Fibroblast of skin of back (primary cell): ENCODE measurements at regions not wholly inside any gene's neighbourhood (a gene's known extent, or its start where the extent isn't known, plus 50 kb on each side); places are given as distances from the start of the nearest gene placed in this dataset.
"Not testable (repeated sequence)": the region's sequence is repeated elsewhere in the genome, so short reads cannot be mapped to it uniquely, and the experiment has no call there.

ENCODE experiments used
- DNase-seq: peaks from one replicate; pipeline ENCODE4 v3.0.0-alpha.2; 2013

DNA sequence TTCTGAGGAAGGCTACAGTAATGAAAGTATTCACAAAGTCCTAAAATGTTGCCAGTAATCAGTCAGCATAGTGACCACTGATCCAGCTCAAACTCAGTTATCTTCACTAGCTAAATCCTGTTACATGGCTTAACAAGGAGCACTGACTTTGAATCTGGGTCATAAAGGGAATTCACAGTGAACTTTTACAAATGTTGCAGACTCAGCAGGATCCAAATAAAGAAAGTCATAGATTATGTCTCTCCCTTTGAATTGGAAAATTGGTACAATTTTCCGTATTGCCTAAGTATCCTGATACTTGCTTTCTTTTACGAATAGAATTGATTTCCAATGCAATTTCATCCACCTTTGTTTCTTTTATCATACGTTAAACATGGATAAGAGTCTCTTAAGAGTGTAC is 431.5 kb upstream of the CNTN6 start:
- no peak for DNase-seq

DNA sequence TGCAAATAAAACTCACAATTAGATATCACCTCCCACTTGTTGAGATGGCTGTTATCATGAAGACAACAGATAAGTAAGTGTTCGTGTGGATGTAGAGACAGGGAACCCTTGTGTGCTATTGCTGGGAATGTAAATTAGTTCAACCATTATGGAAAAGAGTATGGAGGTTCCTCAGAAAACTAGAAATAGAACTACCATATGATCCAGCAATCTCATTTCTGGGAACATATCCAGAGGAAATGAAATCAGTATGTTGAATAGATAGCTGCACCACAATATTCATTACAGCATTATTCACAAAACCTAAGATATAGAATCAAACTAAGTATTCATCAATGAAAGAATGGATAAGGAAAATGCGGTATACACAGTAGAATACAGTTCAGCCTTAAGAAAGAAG is 418.7 kb upstream of the CNTN6 start:
- DNase-seq = no peak

DNA sequence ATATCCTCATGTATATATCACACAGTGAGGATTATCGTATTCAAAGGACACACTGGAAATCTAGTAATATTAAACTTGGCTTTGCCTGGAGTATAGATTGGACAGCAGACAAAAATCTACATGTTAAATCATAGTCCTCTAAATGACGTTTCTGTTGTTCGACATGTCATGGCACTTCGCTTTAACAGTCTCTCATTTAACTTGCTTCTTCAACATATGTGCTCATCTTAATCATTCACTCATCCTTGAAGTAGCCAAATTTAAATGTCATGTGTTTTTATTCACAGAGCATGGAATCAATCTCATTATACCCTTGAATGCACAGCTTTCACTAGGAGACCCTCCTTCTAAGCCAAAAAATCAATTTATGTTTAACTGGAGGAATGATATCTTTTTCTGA is 417.0 kb upstream of the CNTN6 start:
- DNase-seq = no peak

DNA sequence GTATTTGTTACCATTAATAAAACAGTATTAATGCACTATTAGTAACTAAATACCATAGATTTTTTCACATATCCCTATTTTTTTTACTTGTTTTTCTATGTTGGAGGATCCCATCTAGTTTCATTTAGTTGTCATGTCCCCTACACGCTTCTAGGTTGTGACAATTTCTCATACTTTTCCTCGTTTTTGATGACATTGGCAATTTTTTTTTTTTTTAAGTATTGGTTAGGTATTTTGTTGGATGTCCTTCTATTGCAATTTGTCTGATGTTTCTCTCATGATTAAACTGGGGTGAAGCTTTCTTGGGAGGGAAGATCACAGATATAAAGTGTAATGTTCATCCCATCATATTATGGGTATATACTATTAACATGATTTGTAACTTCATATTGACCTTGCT is 409.1 kb upstream of the CNTN6 start:
- no peak for DNase-seq

DNA sequence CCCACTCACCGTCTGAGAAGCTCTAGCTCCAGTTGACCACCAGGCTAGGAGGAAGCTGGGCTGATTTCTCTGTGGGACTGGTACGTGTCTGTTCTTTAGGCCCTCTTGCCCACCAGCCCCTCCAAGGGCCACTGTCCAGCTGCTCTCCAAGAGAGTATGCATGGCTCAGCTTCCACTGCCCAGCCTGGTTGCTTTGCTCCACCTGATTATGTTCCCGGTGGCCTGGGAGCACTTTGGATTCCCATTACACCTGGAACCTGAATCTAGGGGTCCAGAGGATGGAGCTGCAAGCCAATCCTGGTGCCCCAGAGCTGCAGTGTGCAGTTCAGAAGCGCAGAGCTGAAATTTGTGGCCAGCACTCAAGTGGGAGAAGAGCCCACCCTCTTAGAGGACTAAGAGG is 402.1 kb upstream of the CNTN6 start:
- DNase-seq = no peak

DNA sequence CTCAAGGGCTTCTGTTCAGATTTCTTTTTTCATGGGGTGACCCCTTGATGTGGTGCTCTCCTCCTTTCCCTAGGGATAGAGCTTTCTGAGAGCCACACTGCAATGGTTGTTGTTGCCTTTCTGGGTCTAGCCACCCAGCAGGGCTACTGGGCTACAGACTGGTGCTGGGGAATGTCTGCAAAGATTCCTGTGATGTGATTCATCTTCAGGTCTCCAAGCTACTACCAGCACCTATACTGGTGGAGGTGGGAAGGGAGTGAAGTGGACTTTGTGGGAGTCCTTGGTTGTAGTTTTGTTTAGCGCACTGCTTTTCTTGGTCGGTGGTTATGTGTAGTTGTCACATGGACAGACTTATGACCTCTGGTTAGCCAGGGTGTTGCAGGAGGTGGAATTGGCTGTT is 392.3 kb upstream of the CNTN6 start:
- DNase-seq = no peak

DNA sequence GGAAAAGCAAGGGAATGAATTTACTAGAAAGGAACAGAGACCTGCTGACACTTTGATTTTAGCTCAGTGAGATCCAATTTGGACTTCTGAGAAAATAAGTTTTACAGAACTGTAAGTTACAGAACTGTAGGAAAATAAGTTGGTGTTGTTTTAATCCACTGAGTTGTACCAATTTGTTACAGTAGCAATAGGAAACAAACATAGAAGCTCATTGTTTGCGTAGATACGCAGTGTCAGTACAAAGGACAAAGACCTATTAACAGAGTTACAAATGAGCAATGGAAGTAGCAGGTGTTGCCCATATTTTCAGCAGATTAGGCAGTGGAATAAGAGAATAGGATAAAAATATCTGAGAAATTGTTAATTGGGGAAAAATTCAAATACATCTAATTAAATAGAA is 385.8 kb upstream of the CNTN6 start:
- no peak for DNase-seq

DNA sequence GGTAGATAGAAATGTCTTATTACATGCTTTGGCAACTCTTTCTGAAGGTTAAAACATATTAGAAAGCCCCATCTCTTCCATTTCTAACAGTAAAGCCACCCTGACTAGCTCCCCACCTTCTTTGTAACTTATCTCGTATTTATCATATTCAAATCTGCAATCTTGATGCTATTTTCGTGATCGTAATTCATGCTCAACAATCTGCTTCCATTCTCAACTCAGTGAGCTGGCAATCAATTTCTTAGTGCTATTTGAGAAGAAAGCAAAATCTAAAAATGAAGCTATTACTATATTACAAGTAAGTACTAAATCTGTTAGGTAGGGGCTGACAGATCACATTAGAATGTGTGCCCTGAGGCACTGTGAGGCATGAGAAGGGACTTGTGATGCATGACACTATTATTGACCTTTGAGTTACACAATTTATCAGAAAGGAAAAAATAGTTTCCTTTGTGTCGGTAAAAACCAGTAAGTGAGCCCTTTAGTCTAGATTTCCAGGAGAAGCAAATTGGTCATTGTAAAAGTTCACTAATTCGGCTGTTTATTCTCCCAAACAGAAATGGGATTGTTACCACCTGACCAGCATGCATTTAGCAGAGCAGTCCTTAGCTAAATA is 379.7 kb upstream of the CNTN6 start:
- peak; percentile 48 for DNase-seq

DNA sequence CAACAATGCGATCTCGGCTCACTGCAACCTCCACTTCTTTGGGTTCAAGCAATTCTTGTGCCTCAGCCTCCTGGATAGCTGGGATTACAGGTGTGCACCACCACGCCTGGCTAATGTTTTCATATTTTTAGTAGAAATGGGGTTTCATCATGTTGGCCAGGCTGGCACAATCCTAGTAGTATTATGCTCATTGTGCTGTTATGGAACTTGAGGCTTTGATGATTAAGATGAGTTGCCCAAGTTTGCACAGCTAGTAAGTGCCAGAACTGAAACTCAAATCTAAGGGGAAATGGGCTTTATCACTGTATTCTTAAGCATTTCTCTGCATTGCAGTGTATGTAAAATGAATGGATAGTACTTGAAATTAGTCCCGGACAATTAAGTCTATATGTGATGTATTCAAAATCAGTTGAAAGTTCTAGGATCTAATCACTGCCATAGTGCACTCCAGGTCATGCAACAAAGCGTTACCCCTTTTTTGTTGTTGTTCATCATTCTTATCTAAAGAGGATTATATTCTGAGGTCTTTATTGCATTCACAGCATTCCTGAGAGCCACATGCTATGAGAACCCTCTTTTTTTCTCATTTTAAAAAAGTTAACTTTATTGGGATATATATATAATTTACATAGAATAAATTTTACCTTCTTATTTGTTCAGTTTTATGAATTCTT is 378.7 kb upstream of the CNTN6 start:
- peak; percentile 39 for DNase-seq

DNA sequence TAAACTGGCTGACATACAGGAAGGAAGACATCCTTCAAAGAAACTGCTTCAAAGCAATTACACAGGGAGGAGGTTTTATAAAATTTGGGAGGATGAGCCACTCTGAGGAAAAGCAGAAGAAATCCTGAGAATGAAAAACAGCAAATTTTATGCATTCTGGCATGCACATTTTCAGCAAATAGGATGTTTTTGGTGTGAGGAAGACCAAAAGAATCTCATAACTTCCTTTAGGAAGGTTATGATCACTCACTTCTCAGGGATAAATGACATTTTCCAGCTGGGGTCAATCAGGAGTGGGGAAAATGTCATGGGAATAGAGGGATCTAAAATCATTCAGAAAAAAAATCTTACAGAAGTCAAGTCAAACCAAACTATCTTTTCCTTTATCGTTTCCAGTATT is 371.7 kb upstream of the CNTN6 start:
- peak; percentile 72 for DNase-seq

DNA sequence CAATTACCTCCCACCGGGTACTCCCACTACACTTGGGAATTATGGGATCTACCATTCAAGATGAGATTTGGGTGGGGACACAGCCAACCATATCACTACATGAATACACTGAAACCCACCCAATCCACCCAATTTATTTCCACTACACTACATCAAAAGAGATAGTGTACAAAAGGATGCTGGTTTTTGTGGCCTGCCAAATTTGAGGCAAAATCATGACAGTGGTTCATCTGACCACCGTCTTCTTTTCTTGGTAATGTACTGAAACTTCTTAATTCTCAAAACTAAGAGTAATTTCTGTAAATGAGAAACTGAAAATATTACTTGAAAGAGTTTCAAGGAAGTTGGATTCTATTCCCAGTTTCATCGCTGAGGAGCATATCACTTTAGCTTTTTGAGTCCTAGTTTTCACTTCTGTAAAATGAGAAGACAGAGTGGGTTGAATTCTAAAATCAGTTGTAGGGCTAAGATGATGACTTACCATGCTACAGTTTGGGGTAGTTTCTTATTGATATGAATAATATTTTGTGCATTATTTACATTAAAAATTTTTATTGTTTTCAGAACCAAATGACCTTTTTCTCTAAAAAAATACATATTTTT is 360.4 kb upstream of the CNTN6 start:
- DNase-seq = no peak

DNA sequence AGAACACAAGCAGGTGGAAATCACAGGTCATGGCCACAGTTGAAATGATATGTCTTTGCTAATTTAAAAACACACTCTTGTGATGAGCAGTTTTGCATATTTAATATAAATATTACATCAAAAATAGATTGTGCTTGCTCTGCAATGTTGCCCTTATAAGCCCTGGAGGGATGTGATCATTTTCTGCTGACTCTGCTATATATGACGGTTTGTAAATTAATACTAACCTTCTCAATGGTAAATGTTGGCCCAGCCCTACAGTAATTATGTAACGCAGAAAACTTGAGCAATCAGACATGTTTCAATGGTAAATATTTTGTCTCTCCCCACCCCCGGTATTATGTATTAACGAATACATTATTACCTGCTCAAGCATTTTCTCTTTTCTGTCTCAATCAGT is 359.5 kb upstream of the CNTN6 start:
- DNase-seq = no peak

DNA sequence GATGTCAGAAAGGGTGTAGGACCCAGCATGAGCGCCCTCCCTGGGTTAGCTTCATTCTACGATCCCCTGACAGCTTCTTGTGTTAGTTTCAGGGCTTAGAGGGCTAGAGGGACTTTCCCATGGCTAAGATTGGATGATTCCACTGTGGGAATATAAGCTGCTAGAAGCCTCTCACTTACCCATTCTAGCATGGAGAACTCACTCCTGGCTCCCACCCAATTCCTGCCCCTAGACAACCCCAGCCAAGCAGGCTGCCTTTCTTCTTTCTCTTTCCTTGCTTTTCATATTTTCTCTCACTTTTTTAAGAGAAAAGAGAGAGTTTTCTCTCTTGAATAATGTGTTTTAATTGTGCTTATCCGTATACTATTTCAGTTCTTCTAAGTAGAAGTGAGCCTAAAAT is 335.1 kb upstream of the CNTN6 start:
- no peak for DNase-seq

DNA sequence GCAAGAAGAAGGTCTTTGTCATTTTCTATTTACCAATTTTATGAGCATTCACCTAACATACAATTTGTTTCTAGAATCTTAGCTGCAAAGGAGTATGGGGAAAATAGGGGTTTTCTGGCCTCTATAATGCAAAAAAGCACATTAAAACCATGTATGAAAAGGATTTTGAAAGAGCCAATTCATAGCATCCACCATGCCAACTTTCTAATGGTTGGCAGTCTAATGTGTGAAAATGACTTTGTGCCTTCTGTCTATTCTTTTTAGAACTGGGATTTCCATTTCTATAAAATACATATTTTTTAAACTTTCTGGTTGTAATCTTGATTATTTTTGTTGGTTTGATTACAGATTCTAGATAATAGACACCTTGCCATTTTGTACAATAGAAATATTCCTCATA is 333.7 kb upstream of the CNTN6 start:
- DNase-seq = no peak

DNA sequence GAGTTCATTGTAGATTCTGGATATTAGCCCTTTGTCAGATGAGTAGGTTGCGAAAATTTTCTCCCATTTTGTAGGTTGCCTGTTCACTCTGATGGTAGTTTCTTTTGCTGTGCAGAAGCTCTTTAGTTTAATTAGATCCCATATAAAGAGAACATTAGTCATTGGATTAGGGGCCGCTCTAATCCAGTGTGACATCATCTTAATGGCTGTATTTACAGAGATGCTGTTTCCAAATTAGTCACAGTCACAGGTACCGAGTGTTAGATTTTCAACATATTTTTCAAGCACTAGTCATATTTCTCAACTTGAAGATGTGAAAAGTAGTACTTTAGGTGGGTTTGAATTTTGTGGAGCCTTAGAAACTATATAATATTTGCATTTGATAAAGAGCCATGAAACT is 319.4 kb upstream of the CNTN6 start:
- not testable (repeated sequence) for DNase-seq

DNA sequence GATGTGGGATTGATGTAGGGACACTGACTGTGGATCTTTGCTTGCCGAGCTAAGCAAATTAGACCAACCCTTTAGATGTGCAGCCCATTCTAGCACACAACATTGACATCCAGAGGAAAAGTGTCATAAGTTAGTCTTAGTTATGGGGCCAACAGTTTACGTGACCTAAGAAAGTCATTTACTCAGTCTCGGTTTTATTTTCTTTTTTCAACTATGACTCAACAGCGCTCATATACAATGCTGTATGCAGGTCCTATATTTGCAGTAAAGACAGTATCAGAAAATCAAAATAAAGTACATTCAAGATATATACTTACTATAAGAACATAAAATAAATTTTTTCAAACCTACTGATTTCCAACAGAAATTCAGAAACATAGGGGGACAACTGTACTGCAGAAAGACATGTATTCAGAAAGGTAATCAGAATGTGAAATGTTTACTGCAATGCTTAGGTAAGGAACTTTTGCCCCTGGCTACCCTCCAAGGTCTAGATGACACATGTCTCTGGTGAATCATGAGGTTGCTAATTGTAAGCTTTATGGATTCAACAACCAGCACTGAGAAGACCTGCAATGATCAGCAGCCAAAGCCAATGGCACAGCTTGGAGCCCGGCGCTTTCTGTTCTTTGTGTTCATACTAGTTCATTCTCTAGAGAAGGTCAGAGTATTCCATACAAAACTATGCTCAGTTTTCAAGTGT is 317.5 kb upstream of the CNTN6 start:
- peak; percentile 7 for DNase-seq

DNA sequence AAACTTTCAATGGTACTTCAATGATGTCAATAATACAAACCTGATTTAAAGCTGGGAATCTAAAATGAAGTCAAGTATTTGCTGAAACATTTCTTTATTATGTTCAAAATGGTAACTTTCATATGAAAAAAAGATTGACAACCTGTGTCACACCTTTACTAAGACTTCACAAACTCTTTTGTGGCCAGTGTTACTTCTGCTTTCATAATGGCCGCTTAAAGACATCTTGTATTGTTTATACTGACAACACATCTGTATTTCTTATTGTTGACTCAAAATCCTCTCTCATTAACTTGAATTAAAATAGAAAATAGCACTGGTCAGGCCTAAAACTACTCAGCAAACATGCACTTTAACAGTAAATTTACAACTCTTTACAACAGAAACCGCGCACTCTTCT is 312.3 kb upstream of the CNTN6 start:
- no peak for DNase-seq

DNA sequence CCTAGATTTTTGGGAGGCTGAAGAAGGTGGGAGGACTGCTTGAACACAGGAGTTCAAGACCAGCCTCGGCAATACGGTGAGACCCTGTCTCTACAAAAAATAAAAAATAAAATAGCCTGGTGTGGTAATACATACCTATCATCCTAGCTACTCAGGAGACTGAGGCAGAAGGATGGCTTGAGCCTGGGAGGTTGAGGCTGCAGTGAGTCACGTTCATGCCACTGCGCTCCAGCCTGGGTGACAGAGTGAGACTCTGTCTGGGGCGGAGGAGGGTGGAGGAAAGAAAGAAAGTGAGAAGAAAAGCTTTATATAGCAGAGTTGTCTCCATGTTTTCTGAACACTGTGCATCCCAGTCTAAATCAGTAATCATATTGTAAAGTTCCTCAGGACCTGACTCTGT is 301.4 kb upstream of the CNTN6 start:
- DNase-seq = no peak

DNA sequence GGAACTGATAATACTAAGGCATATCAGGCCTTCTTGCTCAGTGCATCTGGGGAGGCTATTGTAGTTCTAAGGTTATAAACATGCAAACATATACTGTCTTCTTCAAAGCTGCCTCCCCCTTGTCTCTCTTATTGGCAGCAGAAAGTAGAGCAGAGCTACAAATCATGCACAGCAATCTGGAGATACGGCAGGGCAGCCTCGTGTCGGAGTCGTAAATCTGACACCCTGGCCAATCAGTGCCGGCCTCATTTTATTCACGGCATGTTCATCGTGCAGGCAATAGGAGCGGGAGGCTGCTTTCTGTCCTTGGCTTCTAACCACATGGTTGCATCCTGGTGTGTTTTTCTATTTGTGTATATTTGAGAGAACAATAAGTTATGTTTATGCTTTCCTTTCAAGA is 300.2 kb upstream of the CNTN6 start:
- DNase-seq = no peak

DNA sequence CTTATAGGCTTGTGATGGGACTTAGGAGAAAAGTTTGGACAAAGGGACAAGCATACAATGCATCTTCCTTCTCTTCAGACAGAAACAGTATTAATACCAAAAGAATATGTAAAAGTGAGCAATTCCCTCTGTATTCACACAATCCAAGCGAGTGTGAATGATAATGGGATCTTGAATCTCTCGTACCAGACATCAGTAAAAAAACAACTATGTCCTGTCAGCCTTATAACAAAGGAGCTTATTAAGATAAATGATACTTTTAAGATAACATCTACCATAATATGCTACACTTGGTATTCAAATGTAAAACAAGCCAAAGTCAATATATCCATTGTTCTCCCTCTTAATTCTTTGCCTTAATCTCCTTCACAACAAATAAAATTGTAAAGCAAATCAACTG is 288.6 kb upstream of the CNTN6 start:
- no peak for DNase-seq

DNA sequence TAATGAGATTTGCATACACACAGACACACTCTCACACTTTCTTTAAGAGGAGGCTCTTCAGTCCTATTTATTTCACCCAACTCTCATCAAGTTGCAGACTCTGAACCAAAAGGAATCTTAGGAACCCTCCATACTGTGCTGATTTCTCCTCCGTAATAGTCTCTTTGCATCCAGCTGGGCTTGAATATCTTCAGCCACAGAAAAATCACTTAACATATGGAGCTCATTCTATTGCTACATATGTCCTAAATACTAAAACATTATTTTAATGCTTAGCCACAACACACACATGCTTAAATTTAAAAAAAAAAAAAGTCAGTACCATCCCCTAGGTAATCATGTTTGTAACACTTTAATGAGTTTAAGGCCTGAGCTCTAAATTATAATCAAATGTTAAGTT is 287.5 kb upstream of the CNTN6 start:
- DNase-seq = no peak

DNA sequence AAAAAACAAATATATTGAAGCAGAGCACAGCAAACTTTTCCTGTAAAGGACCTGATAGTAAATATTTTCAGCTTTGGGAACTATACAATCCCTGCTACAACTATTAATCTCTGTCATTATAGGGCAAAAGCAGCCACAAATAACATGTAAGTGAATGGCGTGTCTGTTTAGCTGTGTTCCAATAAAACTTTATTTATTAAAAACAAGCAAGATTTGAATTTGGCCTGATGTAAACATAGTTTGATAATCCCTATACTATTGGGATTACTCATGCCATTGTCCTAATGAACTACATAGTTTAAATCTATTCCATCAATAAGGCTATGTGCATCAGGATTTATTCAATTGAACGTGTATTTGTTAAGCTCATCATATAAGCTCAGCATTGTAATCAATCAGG is 286.8 kb upstream of the CNTN6 start:
- DNase-seq = no peak

DNA sequence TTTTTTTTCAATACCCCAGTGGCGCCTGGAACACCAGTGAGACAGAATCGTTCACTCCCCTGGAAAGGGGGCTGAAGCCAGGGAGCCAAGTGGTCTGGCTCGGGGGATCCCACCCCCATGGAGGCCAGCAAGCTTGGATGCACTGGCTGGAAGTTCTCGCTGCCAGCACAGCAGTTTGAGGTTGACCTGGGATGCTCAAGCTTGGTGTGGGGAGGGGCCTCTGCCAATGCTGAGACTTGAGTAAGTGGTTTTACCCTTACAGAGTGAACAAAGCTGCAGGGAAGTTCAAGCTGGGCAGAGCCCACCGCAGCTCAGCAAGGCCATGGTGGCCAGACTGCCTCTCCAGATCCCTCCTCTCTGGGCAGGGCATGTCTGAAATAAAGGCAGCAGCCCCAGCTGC is 276.2 kb upstream of the CNTN6 start:
- DNase-seq = no peak

DNA sequence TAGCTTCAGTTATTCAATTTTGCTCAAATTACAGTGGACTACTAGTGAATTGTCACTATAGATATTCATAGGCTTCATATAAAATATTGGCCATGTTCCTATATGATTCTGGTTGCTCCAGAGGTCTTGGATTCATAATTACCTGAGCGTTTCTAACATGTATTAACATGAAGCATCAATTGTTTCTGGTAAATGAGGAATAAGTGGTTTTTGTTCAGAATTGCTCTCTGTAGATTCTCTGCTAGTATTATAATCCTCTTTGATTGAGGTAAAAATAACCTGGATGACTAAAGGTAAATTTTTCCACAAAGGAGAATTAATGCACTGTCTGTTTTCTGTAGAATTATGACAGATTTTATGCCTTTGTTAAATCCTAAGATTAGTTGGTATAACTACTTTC is 258.1 kb upstream of the CNTN6 start:
- no peak for DNase-seq
